Keratinocyte (primary cell): ENCODE measurements at regions not wholly inside any gene's neighbourhood (a gene's known extent, or its start where the extent isn't known, plus 50 kb on each side); places are given as distances from the start of the nearest gene placed in this dataset.

Source experiments
- CTCF ChIP-seq, 3 experiments: IDR thresholded peaks in 1 of 3; conservative IDR thresholded peaks in 1 of 3; optimal IDR thresholded peaks in 1 of 3; 2 replicates in 2 of 3; 3 replicates in 1 of 3; pipeline versions ENCODE3 to v1.5.1; 2011; ENCODE audit warnings: low read length in 3 of 3, mild to moderate bottlenecking in 3 of 3, moderate library complexity in 2 of 3, control low read depth in 1 of 3, inconsistent platforms in 1 of 3; ENCODE audit not compliant: insufficient read depth in 2 of 3; ENCODE audit errors: extremely low read depth in 1 of 3
- EZH2 ChIP-seq: IDR thresholded peaks from one replicate; pipeline ENCODE4 v1.6.1; 2012; ENCODE audit warnings: inconsistent platforms, mild to moderate bottlenecking, low read length, moderate library complexity

- no peak for TF ChIP-seq CTCF (optimal IDR thresholded peaks at IDR 0.05 in 1 of 3, IDR thresholded peaks at IDR 0.05 in 1 of 3, conservative IDR thresholded peaks at IDR 0.05 in 1 of 3; ENCODE audit: extremely low read depth in 1 of 3, insufficient read depth in 2 of 3, low read length in 3 of 3)
- no peak for TF ChIP-seq EZH2
Observed at GRCh38 chr12:89879766-89880165, 171.1 kb upstream of the ATP2B1 start.
